PC-3 (cell line): ENCODE measurements at regions not wholly inside any gene's neighbourhood (a gene's known extent, or its start where the extent isn't known, plus 50 kb on each side); places are given as distances from the start of the nearest gene placed in this dataset.

ENCODE experiments used
- ATAC-seq: fragments of 200-7000 bp; cut with Tn5 transposase; 2 replicates; pipeline ENCODE4 v1.9.1; 2020; ENCODE audit warnings: mild to moderate bottlenecking, moderate library complexity
- BruUV-seq: library from RNA; stranded (reverse); fragments of 400-500 nt; replicated peaks from 2 replicates; lab custom pipeline; 2021; lab: Mats Ljungman, UMichigan
- CTCF ChIA-PET: fragments of 300-600 bp; sonication (Branson Sonifier 250); formaldehyde crosslinking; loops from one replicate; lab custom pipeline; 2022; ENCODE audit warnings: antibody characterized with exemption; lab: Charles Lee
- POLR2A ChIA-PET: fragments of 300-600 bp; sonication (Branson Sonifier 250); formaldehyde crosslinking; loops from one replicate; lab custom pipeline; 2022; ENCODE audit warnings: antibody characterized with exemption; ENCODE audit not compliant: unreplicated experiment; lab: Charles Lee
- DNase-seq: peaks from one replicate; pipeline ENCODE4 v3.0.0-alpha.2; 2015
- H2AFZ ChIP-seq: fragments of 300-600 bp; sonication (generic); 2 replicates; pipeline ENCODE4 v1.6.0; 2016; ENCODE audit warnings: antibody characterized with exemption, low read length
- H3F3A ChIP-seq: fragments of 300-600 bp; sonication (generic); one replicate; pipeline ENCODE4 v1.6.0; 2017; ENCODE audit warnings: antibody characterized with exemption, low read length, control low read depth, mild to moderate bottlenecking; ENCODE audit not compliant: unreplicated experiment
- H3K27ac ChIP-seq: fragments of 300-600 bp; sonication (generic); 2 replicates; pipeline ENCODE4 v1.5.1; 2016; ENCODE audit warnings: mild to moderate bottlenecking, low read length
- H3K27me3 ChIP-seq: fragments of 300-600 bp; sonication (generic); 2 replicates; pipeline ENCODE4 v1.6.1; 2016; ENCODE audit warnings: low read length, mixed read lengths
- H3K36me3 ChIP-seq: fragments of 300-600 bp; sonication (generic); 2 replicates; pipeline ENCODE4 v1.6.1; 2016; ENCODE audit warnings: low read depth, mixed run types, low read length, mixed read lengths
- H3K4me1 ChIP-seq: fragments of 300-600 bp; sonication (generic); 2 replicates; pipeline ENCODE4 v1.5.1; 2016; ENCODE audit warnings: low read length; ENCODE audit not compliant: insufficient read depth
- H3K4me2 ChIP-seq: fragments of 300-600 bp; sonication (generic); 2 replicates; pipeline ENCODE4 v1.6.0; 2016; ENCODE audit warnings: low read length
- H3K4me3 ChIP-seq: fragments of 300-600 bp; sonication (generic); 2 replicates; pipeline ENCODE4 v1.5.1; 2016; ENCODE audit warnings: mild to moderate bottlenecking, low read length, mixed read lengths
- H3K79me2 ChIP-seq: fragments of 300-600 bp; sonication (generic); 2 replicates; pipeline ENCODE4 v1.6.1; 2017; ENCODE audit warnings: low read length, mixed read lengths
- H3K9ac ChIP-seq: fragments of 300-600 bp; sonication (generic); 2 replicates; pipeline ENCODE4 v1.6.0; 2016; ENCODE audit warnings: mild to moderate bottlenecking, low read length
- H3K9me2 ChIP-seq: fragments of 300-600 bp; sonication (generic); replicated peaks from 2 replicates; pipeline ENCODE4 v1.6.1; 2016; ENCODE audit warnings: mixed run types, low read length, mixed read lengths
- H3K9me3 ChIP-seq: fragments of 300-600 bp; sonication (generic); 2 replicates; pipeline ENCODE4 v1.6.1; 2016; ENCODE audit warnings: low read length, mixed read lengths
- H4K20me1 ChIP-seq: fragments of 300-600 bp; sonication (generic); 2 replicates; pipeline ENCODE4 v1.6.1; 2016; ENCODE audit warnings: low read length, mixed read lengths
- EZH2 ChIP-seq: fragments of 300-600 bp; sonication (generic); IDR thresholded peaks from one replicate; pipeline ENCODE4 v1.6.1; 2017; ENCODE audit warnings: antibody characterized with exemption, mild to moderate bottlenecking, low read length; ENCODE audit not compliant: unreplicated experiment
- EZH2phosphoT487 ChIP-seq: fragments of 300-600 bp; sonication (generic); IDR thresholded peaks from 2 replicates; pipeline ENCODE4 v1.6.1; 2018; ENCODE audit warnings: mild to moderate bottlenecking, antibody characterized with exemption, low read length, borderline replicate concordance
- intact Hi-C: fragments of 100-400 bp; cut with micrococcal nuclease; formaldehyde crosslinking; loops from 2 replicates; pipeline ENCODE4 v1.9.0; 2023
- TF ChIP-seq, protein P1 (sequence below): fragments of 300-600 bp; sonication (generic); conservative IDR thresholded peaks from 2 replicates; pipeline ENCODE4 v1.5.1; 2017; ENCODE audit warnings: antibody characterized with exemption, low read depth, mild to moderate bottlenecking, low read length

DNA sequence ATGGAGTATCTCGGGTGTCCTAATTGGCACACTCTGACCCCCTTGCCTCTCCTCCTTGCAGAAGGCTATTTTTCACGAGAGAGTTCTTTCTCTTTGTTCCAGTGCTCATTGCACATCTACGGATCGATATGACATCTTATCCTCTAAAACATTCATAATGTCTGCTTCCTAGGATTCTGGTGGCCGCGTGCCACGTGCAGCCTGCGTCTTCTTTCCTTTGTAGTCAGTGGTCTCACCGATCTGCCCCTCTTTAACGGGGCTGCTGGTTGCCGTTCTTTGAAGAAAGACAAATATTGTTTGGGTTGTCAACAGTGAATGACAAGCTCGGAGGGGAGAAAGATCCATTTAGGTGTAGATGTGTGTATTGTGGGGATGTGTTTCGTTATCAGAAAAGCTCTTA lies 252.4 kb upstream of the WWC1 start:
- Histone ChIP-seq H3K9me3 (no peaks in the 10 kb centered on the region), H3K27me3 (peaks cover 72% of the 10 kb centered on the region), H3K4me2 (no peak overlapping the region), H3K9me2 (no peaks in the 10 kb centered on the region), H3K9ac (no peak overlapping the region), H3K4me1 (no peaks in the 10 kb centered on the region), H3K36me3 (no peaks in the 10 kb centered on the region), H2AFZ (no peak overlapping the region), H3K4me3 (no peak overlapping the region), H3K79me2 (no peaks in the 10 kb centered on the region), H3F3A (no peaks in the 10 kb centered on the region), H3K27ac (no peak overlapping the region), H4K20me1 (no peaks in the 10 kb centered on the region)
- BruUV-seq = no TSS peak
- intact Hi-C loops = no loop called here
- ChIA-PET CTCF (no interaction called here), POLR2A (no interaction called here)
- ATAC-seq (no peak), DNase-seq (no peak)
- TF ChIP-seq EZH2phosphoT487 (no peak), EZH2 (no peak)
- TF ChIP-seq, protein P1, sequence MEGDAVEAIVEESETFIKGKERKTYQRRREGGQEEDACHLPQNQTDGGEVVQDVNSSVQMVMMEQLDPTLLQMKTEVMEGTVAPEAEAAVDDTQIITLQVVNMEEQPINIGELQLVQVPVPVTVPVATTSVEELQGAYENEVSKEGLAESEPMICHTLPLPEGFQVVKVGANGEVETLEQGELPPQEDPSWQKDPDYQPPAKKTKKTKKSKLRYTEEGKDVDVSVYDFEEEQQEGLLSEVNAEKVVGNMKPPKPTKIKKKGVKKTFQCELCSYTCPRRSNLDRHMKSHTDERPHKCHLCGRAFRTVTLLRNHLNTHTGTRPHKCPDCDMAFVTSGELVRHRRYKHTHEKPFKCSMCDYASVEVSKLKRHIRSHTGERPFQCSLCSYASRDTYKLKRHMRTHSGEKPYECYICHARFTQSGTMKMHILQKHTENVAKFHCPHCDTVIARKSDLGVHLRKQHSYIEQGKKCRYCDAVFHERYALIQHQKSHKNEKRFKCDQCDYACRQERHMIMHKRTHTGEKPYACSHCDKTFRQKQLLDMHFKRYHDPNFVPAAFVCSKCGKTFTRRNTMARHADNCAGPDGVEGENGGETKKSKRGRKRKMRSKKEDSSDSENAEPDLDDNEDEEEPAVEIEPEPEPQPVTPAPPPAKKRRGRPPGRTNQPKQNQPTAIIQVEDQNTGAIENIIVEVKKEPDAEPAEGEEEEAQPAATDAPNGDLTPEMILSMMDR = no peak

DNA sequence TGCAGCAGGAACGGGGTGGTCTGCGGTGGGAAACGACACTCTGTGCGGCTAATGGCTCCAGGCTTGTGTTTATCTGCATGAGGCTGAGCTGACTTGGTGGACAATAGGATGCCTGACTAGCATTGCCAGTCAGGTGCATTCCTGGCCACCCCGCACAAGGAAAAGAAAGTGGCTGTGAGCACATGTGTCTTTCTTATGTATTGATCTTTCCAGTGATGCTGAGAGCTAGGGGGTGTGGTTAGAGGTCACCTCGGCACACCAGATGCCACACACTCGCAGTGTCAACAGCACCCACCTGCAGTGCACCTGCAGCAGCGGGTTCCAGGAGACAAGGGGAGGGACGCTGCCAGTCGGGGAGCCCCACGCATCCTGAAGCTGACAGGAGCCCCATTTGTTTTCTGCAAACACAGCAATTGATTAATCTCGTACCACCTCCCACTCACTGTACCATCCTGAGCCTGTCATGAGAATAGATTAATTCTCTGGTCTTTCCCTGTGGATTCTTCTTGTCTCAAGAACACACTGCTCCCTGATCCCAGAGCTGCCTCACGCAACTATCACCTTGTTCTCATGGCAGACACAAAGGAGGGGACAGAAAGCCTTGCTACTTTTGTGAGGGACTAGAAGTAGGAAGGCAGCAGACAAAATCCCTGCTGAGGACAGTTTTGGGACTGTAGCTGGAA lies 251.7 kb upstream of the WWC1 start:
- Histone ChIP-seq H3K4me3 (no peak overlapping the region), H3K27me3 (peaks cover 77% of the 10 kb centered on the region), H3K79me2 (no peaks in the 10 kb centered on the region), H4K20me1 (no peaks in the 10 kb centered on the region), H3K9ac (no peak overlapping the region), H3F3A (no peaks in the 10 kb centered on the region), H3K4me2 (no peak overlapping the region), H3K9me2 (no peaks in the 10 kb centered on the region), H3K4me1 (no peaks in the 10 kb centered on the region), H3K27ac (no peak overlapping the region), H3K9me3 (no peaks in the 10 kb centered on the region), H3K36me3 (no peaks in the 10 kb centered on the region), H2AFZ (no peak overlapping the region)
- ATAC-seq = no peak
- BruUV-seq = no TSS peak
- ChIA-PET POLR2A (no interaction called here), CTCF (no interaction called here)
- TF ChIP-seq EZH2 = no peak
- TF ChIP-seq, protein P1 = no peak
- TF ChIP-seq EZH2phosphoT487 = no peak
- no peak for DNase-seq
- intact Hi-C loops = no loop called here

DNA sequence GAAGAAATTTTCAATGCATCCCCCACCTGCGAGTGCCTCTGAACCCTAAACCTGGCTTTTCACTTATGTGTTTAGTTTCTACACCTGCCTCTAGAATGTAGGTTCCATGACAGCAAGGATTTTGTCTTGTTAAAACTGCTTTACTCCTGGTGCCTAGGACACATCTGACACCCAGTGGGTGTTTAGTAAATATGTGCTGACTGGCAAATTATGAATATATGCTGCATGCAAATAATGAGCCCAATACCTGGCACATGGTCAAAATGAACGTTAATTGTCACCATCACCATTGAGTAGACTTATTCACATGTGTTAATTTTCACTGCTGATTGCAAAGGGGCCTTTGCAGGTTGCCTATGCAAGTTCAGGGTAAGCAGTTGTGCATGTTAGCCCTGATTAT lies 249.9 kb upstream of the WWC1 start:
- Histone ChIP-seq H3K9ac (no peak overlapping the region), H3K9me2 (no peaks in the 10 kb centered on the region), H2AFZ (no peak overlapping the region), H3K4me3 (no peak overlapping the region), H4K20me1 (no peaks in the 10 kb centered on the region), H3K27me3 (peaks cover 74% of the 10 kb centered on the region), H3K79me2 (no peaks in the 10 kb centered on the region), H3K36me3 (no peaks in the 10 kb centered on the region), H3K4me2 (no peak overlapping the region), H3K27ac (no peak overlapping the region), H3K9me3 (no peaks in the 10 kb centered on the region), H3K4me1 (no peaks in the 10 kb centered on the region), H3F3A (no peaks in the 10 kb centered on the region)
- no peak for ATAC-seq
- DNase-seq = no peak
- CTCF ChIA-PET = no interaction called here
- no TSS peak for BruUV-seq
- POLR2A ChIA-PET = no interaction called here
- intact Hi-C loops = no loop called here
- TF ChIP-seq, protein P1 = no peak
- no peak for TF ChIP-seq EZH2phosphoT487
- TF ChIP-seq EZH2 = no peak
